B cell (primary cell): ENCODE measurements at regions not wholly inside any gene's neighbourhood (a gene's known extent, or its start where the extent isn't known, plus 50 kb on each side); places are given as distances from the start of the nearest gene placed in this dataset.

Source experiments
- EZH2 ChIP-seq: IDR thresholded peaks from 2 replicates; pipeline ENCODE4 v1.6.1; 2012; ENCODE audit warnings: borderline replicate concordance, low read depth, mild to moderate bottlenecking, moderate library complexity, low read length; ENCODE audit not compliant: insufficient read depth, poor library complexity, severe bottlenecking
- TF ChIP-seq, protein P1 (sequence below): fragments of 200-600 bp; IDR thresholded peaks from one replicate; pipeline ENCODE4 v1.8.0; 2022; ENCODE audit warnings: antibody characterized with exemption, mild to moderate bottlenecking

DNA sequence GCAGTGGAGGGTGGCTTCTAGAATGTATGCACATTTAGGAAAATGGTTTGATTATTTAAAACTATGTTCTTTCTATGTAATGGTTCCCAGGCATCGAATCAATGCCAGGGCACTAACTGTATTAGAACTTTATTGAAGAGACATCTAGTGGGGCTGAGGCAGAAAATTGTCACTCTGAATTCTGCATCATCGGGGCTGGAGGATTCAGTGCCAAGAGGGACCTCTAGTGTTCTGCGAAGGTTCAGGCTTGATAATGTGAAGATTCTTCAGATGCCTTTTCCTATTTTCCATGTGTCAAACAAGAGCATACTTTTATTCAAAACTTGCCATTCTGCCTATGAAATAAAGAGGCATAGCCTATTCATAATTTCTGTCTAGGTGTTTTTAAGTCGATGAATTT, 146.3 kb downstream of the CAND1 start:
- TF ChIP-seq, protein P1, sequence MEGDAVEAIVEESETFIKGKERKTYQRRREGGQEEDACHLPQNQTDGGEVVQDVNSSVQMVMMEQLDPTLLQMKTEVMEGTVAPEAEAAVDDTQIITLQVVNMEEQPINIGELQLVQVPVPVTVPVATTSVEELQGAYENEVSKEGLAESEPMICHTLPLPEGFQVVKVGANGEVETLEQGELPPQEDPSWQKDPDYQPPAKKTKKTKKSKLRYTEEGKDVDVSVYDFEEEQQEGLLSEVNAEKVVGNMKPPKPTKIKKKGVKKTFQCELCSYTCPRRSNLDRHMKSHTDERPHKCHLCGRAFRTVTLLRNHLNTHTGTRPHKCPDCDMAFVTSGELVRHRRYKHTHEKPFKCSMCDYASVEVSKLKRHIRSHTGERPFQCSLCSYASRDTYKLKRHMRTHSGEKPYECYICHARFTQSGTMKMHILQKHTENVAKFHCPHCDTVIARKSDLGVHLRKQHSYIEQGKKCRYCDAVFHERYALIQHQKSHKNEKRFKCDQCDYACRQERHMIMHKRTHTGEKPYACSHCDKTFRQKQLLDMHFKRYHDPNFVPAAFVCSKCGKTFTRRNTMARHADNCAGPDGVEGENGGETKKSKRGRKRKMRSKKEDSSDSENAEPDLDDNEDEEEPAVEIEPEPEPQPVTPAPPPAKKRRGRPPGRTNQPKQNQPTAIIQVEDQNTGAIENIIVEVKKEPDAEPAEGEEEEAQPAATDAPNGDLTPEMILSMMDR = no peak
- no peak for TF ChIP-seq EZH2
